Effector memory CD4-positive, alpha-beta T cell (primary cell): ENCODE measurements at regions not wholly inside any gene's neighbourhood (a gene's known extent, or its start where the extent isn't known, plus 50 kb on each side); places are given as distances from the start of the nearest gene placed in this dataset.

Experiments
- DNase-seq, 3 donors: peaks; one replicate each; pipeline ENCODE4 v3.0.0-alpha.2; 2020
- H3K27ac ChIP-seq: 2 replicates; pipeline ENCODE4 v1.7.0; 2013; ENCODE audit warnings: mild to moderate bottlenecking, low read length, moderate library complexity; ENCODE audit not compliant: insufficient read depth, poor library complexity, severe bottlenecking
- H3K27me3 ChIP-seq: replicated peaks from 2 replicates; pipeline ENCODE4 v1.7.0; 2013; ENCODE audit warnings: mild to moderate bottlenecking, low read length; ENCODE audit not compliant: insufficient read depth, control insufficient read depth, poor library complexity, severe bottlenecking
- H3K36me3 ChIP-seq: 2 replicates; pipeline ENCODE4 v1.7.0; 2013; ENCODE audit warnings: mild to moderate bottlenecking, low read length, moderate library complexity; ENCODE audit not compliant: control insufficient read depth, insufficient read depth
- H3K4me1 ChIP-seq: 2 replicates; pipeline ENCODE4 v1.7.0; 2013; ENCODE audit warnings: low read length, mild to moderate bottlenecking; ENCODE audit not compliant: control insufficient read depth, insufficient read depth, poor library complexity, severe bottlenecking
- H3K4me3 ChIP-seq: 2 replicates; pipeline ENCODE4 v1.7.0; 2013; ENCODE audit warnings: low read length, low read depth, mild to moderate bottlenecking; ENCODE audit not compliant: insufficient read depth, poor library complexity, severe bottlenecking
- H3K9me3 ChIP-seq: 2 replicates; pipeline ENCODE4 v1.7.0; 2013; ENCODE audit warnings: mild to moderate bottlenecking, low read length, moderate library complexity; ENCODE audit not compliant: control insufficient read depth

- Histone ChIP-seq H3K27ac (no peak overlapping the region), H3K9me3 (no peaks in the 10 kb centered on the region), H3K36me3 (no peaks in the 10 kb centered on the region), H3K27me3 (no peaks in the 10 kb centered on the region), H3K4me3 (no peak overlapping the region), H3K4me1 (no peaks in the 10 kb centered on the region)
- no peak for DNase-seq
These were observed 347.5 kb upstream of the ZMIZ1 start for GRCh38 chr10:78721231-78721630.

- Histone ChIP-seq H3K9me3 (no peaks in the 10 kb centered on the region), H3K27ac (no peak overlapping the region), H3K36me3 (no peaks in the 10 kb centered on the region), H3K4me3 (no peak overlapping the region), H3K27me3 (no peaks in the 10 kb centered on the region), H3K4me1 (no peaks in the 10 kb centered on the region)
- DNase-seq, result no peak
These were observed 343.9 kb upstream of the ZMIZ1 start for GRCh38 chr10:78724846-78725245.

- Histone ChIP-seq H3K27ac (no peak overlapping the region), H3K36me3 (no peaks in the 10 kb centered on the region), H3K27me3 (no peaks in the 10 kb centered on the region), H3K4me1 (no peaks in the 10 kb centered on the region), H3K9me3 (no peaks in the 10 kb centered on the region), H3K4me3 (no peak overlapping the region)
- no peak for DNase-seq
These were observed 342.6 kb upstream of the ZMIZ1 start for GRCh38 chr10:78726171-78726570.

- Histone ChIP-seq H3K9me3 (no peaks in the 10 kb centered on the region), H3K27ac (no peak overlapping the region), H3K4me1 (no peaks in the 10 kb centered on the region), H3K36me3 (no peaks in the 10 kb centered on the region), H3K4me3 (no peak overlapping the region), H3K27me3 (no peaks in the 10 kb centered on the region)
- DNase-seq, result no peak
These were observed 341.5 kb upstream of the ZMIZ1 start for GRCh38 chr10:78727251-78727650.

DNA sequence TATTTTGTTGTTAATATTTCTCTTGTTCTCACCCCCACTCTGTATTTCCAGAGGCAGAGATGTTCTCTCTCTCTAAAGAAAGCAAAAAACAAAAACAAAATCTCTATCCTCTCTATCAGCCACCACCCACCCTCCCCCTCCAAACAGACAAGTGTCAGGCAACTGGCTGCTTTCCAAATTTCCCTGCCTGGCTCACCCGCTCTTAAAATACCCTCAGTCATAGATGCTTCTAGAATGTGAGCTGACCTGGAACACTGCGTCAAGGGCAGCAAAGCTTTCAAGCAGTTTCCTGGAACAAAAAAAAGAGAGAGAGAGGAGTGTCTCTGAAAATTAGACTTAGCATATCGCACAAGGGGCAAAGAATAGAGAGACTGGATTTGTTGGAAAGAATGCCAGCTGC lies 341.0 kb upstream of the ZMIZ1 start:
- H3K27me3 ChIP-seq, result no peaks in the 10 kb centered on the region

DNA sequence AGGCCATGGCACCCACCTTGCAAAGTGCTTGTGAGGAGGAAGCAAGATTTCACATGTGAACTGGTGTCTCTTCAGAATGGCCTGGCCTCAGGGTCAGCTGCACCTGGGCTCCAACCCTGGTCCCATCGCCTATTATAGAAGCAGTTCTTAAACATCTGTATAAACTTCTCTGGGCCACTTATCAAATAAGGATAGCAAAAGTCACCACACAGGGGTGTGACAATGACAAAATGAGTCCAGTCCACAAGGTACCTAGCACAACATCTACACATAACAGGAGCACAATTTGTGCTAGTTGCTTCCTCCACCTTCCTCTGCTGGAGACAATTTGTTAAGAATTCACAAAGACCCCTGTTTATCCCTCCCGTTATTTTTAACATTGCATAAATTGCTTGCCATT lies 340.6 kb upstream of the ZMIZ1 start:
- Histone ChIP-seq H3K36me3 (no peaks in the 10 kb centered on the region), H3K27me3 (no peaks in the 10 kb centered on the region), H3K4me1 (no peaks in the 10 kb centered on the region), H3K27ac (no peak overlapping the region), H3K9me3 (no peaks in the 10 kb centered on the region), H3K4me3 (no peak overlapping the region)
- no peak for DNase-seq

More for the DNA sequence above, 341.0 kb upstream of the ZMIZ1 start:
- no peaks in the 10 kb centered on the region for H3K36me3 ChIP-seq
- H3K4me1 ChIP-seq, result no peaks in the 10 kb centered on the region
- DNase-seq, result no peak
- H3K9me3 ChIP-seq, result no peaks in the 10 kb centered on the region
- H3K27ac ChIP-seq, result no peak overlapping the region
- no peak overlapping the region for H3K4me3 ChIP-seq

DNA sequence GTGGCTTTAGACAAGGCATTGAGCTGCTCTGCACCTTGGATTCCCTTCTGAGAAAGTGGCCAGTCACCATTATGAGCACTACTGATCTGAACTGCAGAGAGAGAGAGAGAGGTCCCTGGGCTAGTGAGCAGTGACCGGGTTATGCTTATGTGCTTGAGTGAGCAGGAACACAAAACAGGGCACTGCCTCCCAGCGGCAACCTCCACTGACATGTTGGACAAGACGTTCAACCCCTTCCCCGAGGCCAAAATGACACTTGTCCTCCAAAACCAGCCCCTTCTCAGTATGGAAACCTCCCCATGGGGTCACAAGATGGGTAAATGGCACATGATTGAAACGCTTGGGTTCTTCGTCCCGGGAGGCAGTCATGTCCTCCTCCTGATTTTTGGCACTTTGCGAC lies 339.4 kb upstream of the ZMIZ1 start:
- no peak for DNase-seq
- Histone ChIP-seq H3K9me3 (no peaks in the 10 kb centered on the region), H3K4me3 (no peak overlapping the region), H3K27ac (no peak overlapping the region), H3K27me3 (peaks cover 4% of the 10 kb centered on the region), H3K4me1 (no peaks in the 10 kb centered on the region), H3K36me3 (no peaks in the 10 kb centered on the region)

DNA sequence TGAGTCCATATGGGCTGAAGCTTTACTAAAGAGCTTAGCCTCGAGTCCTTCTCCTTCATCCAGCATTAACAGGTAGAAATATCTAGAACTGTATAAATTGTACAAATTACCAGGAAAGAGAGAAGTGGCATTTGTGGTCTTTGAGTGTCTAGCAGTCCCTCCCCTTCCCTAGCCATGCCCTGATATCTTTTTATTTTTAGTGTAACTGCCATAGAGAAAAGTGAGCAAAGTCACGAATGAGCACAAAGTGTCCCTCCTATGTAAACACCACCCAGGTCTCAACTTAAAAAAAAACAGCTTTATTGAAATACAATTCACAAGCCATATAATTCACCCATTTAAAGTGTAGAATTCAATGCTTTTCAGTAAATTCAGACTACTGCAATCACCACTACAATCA lies 339.0 kb upstream of the ZMIZ1 start:
- H3K4me1 ChIP-seq, result no peaks in the 10 kb centered on the region
- H3K27me3 ChIP-seq, result peaks cover 4% of the 10 kb centered on the region
- no peak for DNase-seq
- no peak overlapping the region for H3K27ac ChIP-seq
- no peak overlapping the region for H3K4me3 ChIP-seq
- H3K9me3 ChIP-seq, result no peaks in the 10 kb centered on the region
- no peaks in the 10 kb centered on the region for H3K36me3 ChIP-seq

DNA sequence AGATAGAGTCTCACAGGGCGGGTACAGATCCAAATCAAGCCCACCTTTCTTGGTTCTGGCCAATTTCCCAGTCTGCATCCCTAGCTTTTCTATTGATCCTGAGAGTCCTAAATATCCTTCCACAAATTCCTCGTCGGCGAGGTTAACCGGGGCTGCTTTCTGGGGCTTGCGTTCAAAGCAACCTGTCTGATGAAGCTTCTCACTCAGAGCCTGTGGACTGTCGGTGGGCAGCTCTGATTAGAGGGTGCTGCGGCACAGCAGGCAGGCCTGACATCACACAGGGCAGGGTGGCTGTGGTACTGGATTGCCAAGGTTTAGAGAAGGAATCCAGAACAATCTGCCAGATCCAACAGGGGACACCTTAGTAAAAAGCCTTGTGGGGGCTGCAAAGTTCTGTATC lies 338.0 kb upstream of the ZMIZ1 start:
- Histone ChIP-seq H3K4me1 (no peaks in the 10 kb centered on the region), H3K9me3 (no peaks in the 10 kb centered on the region), H3K36me3 (no peaks in the 10 kb centered on the region), H3K27me3 (peaks cover 4% of the 10 kb centered on the region), H3K4me3 (no peak overlapping the region), H3K27ac (no peak overlapping the region)
- no peak for DNase-seq

DNA sequence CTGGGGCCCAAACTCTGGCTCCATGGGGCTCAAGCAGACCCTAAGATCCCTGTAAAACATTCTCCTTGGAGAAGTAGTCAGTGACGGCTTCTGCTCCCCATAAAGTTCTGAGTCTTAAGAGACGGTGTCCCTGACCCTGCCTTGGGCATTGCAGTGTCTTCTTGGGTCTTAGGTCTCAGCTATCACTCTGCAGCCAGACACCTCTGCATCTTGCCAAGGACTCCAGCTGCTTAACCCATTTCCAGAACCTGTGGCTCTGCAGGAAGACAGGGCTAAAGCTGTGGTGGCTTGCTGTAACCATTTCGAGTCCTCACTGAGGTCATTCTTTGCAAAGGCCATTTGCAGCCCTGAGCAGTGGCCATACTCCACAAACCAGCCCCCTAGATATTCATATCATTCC lies 337.1 kb upstream of the ZMIZ1 start:
- no peak overlapping the region for H3K27ac ChIP-seq
- DNase-seq, result no peak
- no peaks in the 10 kb centered on the region for H3K9me3 ChIP-seq
- H3K36me3 ChIP-seq, result no peaks in the 10 kb centered on the region
- H3K27me3 ChIP-seq, result peaks cover 4% of the 10 kb centered on the region
- no peak overlapping the region for H3K4me3 ChIP-seq
- no peaks in the 10 kb centered on the region for H3K4me1 ChIP-seq

GRCh38 chr10:78732381-78732780 lies 336.4 kb upstream of the ZMIZ1 start:
- DNase-seq, result no peak
- H3K27ac ChIP-seq, result no peak overlapping the region
- no peaks in the 10 kb centered on the region for H3K9me3 ChIP-seq
- no peaks in the 10 kb centered on the region for H3K4me1 ChIP-seq
- H3K4me3 ChIP-seq, result no peak overlapping the region
- H3K36me3 ChIP-seq, result no peaks in the 10 kb centered on the region
- H3K27me3 ChIP-seq, result peaks cover 4% of the 10 kb centered on the region
